ENCODE measurements at regions not wholly inside any gene's neighbourhood (a gene's known extent, or its start where the extent isn't known, plus 50 kb on each side); places are given as distances from the start of the nearest gene placed in this dataset.

DNA sequence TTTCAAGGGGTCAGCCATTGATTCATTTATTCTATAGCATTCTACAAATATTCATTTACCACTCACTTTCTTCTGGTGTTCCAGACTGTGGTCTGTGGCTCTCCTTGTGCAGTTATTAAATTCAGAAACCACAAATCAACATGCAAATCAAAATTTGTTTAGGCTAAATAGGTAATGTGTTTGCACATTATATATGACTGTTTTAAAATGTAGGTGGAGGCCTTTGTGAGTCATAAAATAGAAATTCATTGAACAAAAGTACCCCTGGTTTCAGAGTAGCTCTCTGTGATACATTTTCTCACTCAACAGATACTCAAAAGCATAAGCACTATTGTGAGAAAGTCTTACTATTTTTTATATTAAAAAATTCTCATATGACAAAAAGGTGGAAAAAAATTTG, 385.5 kb upstream of the TSHZ2 start:
- TF ChIP-seq POLR2A (IDR thresholded peaks at IDR 0.05) (no peak), POLR2AphosphoS5 (IDR thresholded peaks at IDR 0.05) (no peak)
- TF ChIP-seq, protein P1, sequence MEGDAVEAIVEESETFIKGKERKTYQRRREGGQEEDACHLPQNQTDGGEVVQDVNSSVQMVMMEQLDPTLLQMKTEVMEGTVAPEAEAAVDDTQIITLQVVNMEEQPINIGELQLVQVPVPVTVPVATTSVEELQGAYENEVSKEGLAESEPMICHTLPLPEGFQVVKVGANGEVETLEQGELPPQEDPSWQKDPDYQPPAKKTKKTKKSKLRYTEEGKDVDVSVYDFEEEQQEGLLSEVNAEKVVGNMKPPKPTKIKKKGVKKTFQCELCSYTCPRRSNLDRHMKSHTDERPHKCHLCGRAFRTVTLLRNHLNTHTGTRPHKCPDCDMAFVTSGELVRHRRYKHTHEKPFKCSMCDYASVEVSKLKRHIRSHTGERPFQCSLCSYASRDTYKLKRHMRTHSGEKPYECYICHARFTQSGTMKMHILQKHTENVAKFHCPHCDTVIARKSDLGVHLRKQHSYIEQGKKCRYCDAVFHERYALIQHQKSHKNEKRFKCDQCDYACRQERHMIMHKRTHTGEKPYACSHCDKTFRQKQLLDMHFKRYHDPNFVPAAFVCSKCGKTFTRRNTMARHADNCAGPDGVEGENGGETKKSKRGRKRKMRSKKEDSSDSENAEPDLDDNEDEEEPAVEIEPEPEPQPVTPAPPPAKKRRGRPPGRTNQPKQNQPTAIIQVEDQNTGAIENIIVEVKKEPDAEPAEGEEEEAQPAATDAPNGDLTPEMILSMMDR (IDR thresholded peaks at IDR 0.05 in 8 of 11, conservative IDR thresholded peaks at IDR 0.05 in 3 of 11) = no peak

DNA sequence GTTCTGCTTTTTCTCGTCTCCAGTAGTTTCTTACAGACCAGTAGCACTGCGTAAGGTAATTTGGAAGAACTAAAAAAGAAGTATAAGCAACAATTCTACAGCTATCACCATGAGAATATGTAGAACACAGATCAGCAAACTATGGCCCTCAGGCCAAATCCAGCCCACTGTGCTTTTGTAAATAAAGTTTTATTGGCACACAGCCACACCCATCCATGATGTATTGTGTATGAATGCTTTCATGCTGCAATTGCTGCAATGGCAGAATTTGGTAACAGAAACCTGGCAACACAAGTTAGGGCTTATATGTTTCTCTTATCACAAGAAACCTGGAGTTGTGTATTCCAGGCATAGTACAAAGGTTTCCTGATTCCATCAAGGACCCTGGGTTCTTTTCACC, 386.8 kb upstream of the TSHZ2 start:
- Histone ChIP-seq H3K36me3 (no peaks in the 10 kb centered on the region), H3K9me3 (no peaks in the 10 kb centered on the region), H3K4me1 (no peaks in the 10 kb centered on the region), H3K27ac (no peak overlapping the region), H3K27me3 (replicated peaks in 1 of 7) (no peaks in the 10 kb centered on the region), H3K4me3 (no peak overlapping the region)
- intact Hi-C loops (cut with DNase I; ENCODE audit: low total_unique reads) = no loop called here
- WGBS, 5 donors = 90 to 99% (median 95%) methylated on average over 2 of the region's 2 CpGs
- TF ChIP-seq POLR2AphosphoS5 (IDR thresholded peaks at IDR 0.05) = no peak
- no peak for TF ChIP-seq POLR2A (IDR thresholded peaks at IDR 0.05)
- TF ChIP-seq, protein P1 (IDR thresholded peaks at IDR 0.05 in 8 of 11, conservative IDR thresholded peaks at IDR 0.05 in 3 of 11) = no peak
- DNase-seq = no peak

More for the DNA sequence above, 385.5 kb upstream of the TSHZ2 start:
- Histone ChIP-seq H3K27ac (no peak overlapping the region), H3K9me3 (no peaks in the 10 kb centered on the region), H3K4me1 (no peaks in the 10 kb centered on the region), H3K36me3 (no peaks in the 10 kb centered on the region), H3K4me3 (no peak overlapping the region), H3K27me3 (replicated peaks in 1 of 7) (no peaks in the 10 kb centered on the region)
- intact Hi-C loops (cut with DNase I; ENCODE audit: low total_unique reads) = no loop called here
- DNase-seq = no peak

DNA sequence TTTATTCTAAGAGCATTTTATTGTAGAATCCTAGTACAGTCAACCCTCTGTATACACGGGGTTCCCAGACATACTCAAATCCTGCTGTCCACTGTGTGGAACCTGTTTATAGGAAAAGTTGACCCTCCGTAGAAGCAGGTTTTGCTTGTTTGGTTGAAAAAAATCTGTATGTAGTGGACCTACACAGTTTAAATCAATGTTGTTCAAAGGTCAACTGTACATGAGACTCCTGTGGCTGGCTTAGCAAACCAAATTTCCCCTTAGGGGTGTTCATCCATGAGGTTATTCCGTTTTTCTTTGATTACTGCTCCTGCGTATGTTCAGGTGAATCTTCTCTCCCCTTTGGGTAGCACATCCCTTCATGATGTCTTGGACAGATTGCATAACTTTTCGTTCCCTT, 387.0 kb upstream of the ZFP64 start:
- no peak for DNase-seq
- H3K36me3 ChIP-seq = no peaks in the 10 kb centered on the region
- peaks cover 0 to 14% (median 2%) of the 10 kb centered on the region in 8 donors for H3K9me3 ChIP-seq
- no peak overlapping the region for H3K27ac ChIP-seq
- H3K4me3 ChIP-seq = no peak overlapping the region
- 78 to 87% (median 80%) methylated on average over 5 of the region's 5 CpGs for WGBS, 5 donors
- no peaks in the 10 kb centered on the region for H3K27me3 ChIP-seq (replicated peaks in 1 of 7)
- H3K4me1 ChIP-seq = no peaks in the 10 kb centered on the region
- intact Hi-C loops (cut with DNase I; ENCODE audit: low total_unique reads) = no loop called here
- TF ChIP-seq POLR2AphosphoS5 (IDR thresholded peaks at IDR 0.05) = no peak

DNA sequence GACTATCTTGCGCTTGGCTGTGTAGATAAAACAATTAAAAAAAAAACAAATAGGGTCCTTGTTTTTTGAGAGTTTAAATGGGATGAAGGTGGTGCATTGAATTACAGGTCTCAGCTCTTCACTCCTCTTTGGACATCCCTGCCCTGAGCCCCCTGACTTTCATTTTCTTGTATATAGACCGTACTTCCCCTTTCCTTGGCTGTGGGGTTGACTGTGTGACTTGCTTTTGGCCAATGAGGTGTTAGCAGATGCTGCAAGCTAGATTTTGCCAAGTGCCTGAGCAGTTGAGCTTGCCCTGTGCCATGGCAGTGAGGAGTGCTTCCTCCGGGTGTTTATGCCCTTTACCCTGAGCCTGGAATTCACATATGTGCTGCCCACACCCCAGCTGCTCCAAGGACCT, 386.1 kb upstream of the ZFP64 start:
- Histone ChIP-seq H3K9me3 (peaks cover 0 to 14% (median 2%) of the 10 kb centered on the region in 8 donors), H3K36me3 (no peaks in the 10 kb centered on the region), H3K27ac (no peak overlapping the region), H3K4me3 (no peak overlapping the region), H3K27me3 (replicated peaks in 1 of 7) (no peaks in the 10 kb centered on the region), H3K4me1 (no peaks in the 10 kb centered on the region)
- no peak for TF ChIP-seq POLR2A (IDR thresholded peaks at IDR 0.05)
- TF ChIP-seq, protein P1 (IDR thresholded peaks at IDR 0.05 in 8 of 11, conservative IDR thresholded peaks at IDR 0.05 in 3 of 11) = no peak
- no peak for TF ChIP-seq POLR2AphosphoS5 (IDR thresholded peaks at IDR 0.05)
- intact Hi-C loops (cut with DNase I; ENCODE audit: low total_unique reads) = no loop called here
- DNase-seq = no peak
- 66 to 82% (median 76%) methylated on average over 3 of the region's 3 CpGs for WGBS, 5 donors

DNA sequence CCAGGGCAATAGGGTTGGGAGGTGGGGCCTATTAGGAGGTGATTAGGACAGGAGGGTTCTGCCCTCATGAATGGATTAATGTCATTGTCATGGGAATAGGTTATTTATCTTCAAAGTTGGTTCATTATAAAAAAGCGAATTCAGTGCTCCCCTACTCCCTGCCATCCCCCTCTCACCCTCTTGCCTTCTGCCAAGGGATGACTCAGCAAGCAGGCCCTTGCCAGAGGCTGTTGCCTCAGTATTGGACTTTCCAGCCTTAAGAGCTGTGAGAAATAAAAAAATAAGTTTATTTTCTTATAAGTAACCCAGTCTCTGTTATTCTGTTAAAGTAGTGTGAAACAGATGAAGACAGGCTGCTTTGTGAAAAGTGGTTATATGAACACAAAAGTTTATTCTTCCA, 381.1 kb upstream of the ZFP64 start:
- DNase-seq = no peak

More for the DNA sequence above, 381.1 kb upstream of the ZFP64 start:
- WGBS, 5 donors = 70 to 89% (median 71%) methylated on average over 1 of the region's 1 CpG
- H3K27ac ChIP-seq = no peak overlapping the region
- H3K27me3 ChIP-seq (replicated peaks in 1 of 7) = no peaks in the 10 kb centered on the region
- TF ChIP-seq POLR2AphosphoS5 (IDR thresholded peaks at IDR 0.05) = no peak
- TF ChIP-seq, protein P1 (IDR thresholded peaks at IDR 0.05 in 8 of 11, conservative IDR thresholded peaks at IDR 0.05 in 3 of 11) = no peak
- TF ChIP-seq POLR2A (IDR thresholded peaks at IDR 0.05) = no peak
- intact Hi-C loops (cut with DNase I; ENCODE audit: low total_unique reads) = no loop called here
- peaks cover 0 to 14% (median 2%) of the 10 kb centered on the region in 8 donors for H3K9me3 ChIP-seq
- no peaks in the 10 kb centered on the region for H3K4me1 ChIP-seq
- H3K4me3 ChIP-seq = no peak overlapping the region
- H3K36me3 ChIP-seq = no peaks in the 10 kb centered on the region

Measured in spleen (tissue), 11 donors.